Osteocyte (in vitro differentiated cells): ENCODE measurements at regions not wholly inside any gene's neighbourhood (a gene's known extent, or its start where the extent isn't known, plus 50 kb on each side); places are given as distances from the start of the nearest gene placed in this dataset.

Source experiments
- DNase-seq: peaks from one replicate; pipeline ENCODE4 v3.0.0; 2021; ENCODE audit warnings: mixed read lengths; ENCODE audit not compliant: unreplicated experiment; ENCODE audit errors: extremely low spot score
- H3K27ac Mint-ChIP-seq: one replicate; pipeline ENCODE4 v1.8.0; 2021; ENCODE audit warnings: mild to moderate bottlenecking, mixed read lengths; ENCODE audit not compliant: unreplicated experiment
- H3K27me3 Mint-ChIP-seq: one replicate; pipeline ENCODE4 v1.8.0; 2021; ENCODE audit warnings: mixed read lengths; ENCODE audit not compliant: unreplicated experiment
- H3K36me3 Mint-ChIP-seq: one replicate; pipeline ENCODE4 v1.8.0; 2021; ENCODE audit warnings: mixed read lengths; ENCODE audit not compliant: unreplicated experiment
- H3K4me1 Mint-ChIP-seq: one replicate; pipeline ENCODE4 v1.8.0; 2021; ENCODE audit warnings: mixed read lengths; ENCODE audit not compliant: unreplicated experiment
- H3K4me3 Mint-ChIP-seq: one replicate; pipeline ENCODE4 v1.8.0; 2021; ENCODE audit warnings: mild to moderate bottlenecking, moderate library complexity, mixed read lengths; ENCODE audit not compliant: unreplicated experiment
- H3K9me3 Mint-ChIP-seq: one replicate; pipeline ENCODE4 v1.8.0; 2021; ENCODE audit warnings: mixed read lengths; ENCODE audit not compliant: unreplicated experiment
- CTCF ChIP-seq: fragments of 200-600 bp; sonication (generic); IDR thresholded peaks from 2 replicates; pipeline ENCODE4 v1.5.0; 2021; ENCODE audit warnings: antibody characterized with exemption, mild to moderate bottlenecking, moderate library complexity

GRCh38 chr18:75500545-75500944 lies 73.0 kb upstream of the SMIM21 start:
- Mint-ChIP-seq H3K36me3 (no peaks in the 10 kb centered on the region), H3K4me3 (no peak overlapping the region)
- no peak for DNase-seq

GRCh38 chr18:75497576-75498235 lies 70.2 kb upstream of the SMIM21 start:
- H3K36me3 Mint-ChIP-seq: no peaks in the 10 kb centered on the region
- no peaks in the 10 kb centered on the region for H3K9me3 Mint-ChIP-seq
- H3K4me3 Mint-ChIP-seq: no peak overlapping the region
- no peak for TF ChIP-seq CTCF
- no peak overlapping the region for H3K27ac Mint-ChIP-seq
- DNase-seq: no peak
- H3K4me1 Mint-ChIP-seq: no peaks in the 10 kb centered on the region
- peaks cover 3% of the 10 kb centered on the region for H3K27me3 Mint-ChIP-seq

More at GRCh38 chr18:75500545-75500944, 73.0 kb upstream of the SMIM21 start:
- H3K27me3 Mint-ChIP-seq: peaks cover 3% of the 10 kb centered on the region
- H3K9me3 Mint-ChIP-seq: no peaks in the 10 kb centered on the region
- no peak for TF ChIP-seq CTCF
- H3K27ac Mint-ChIP-seq: no peak overlapping the region
- H3K4me1 Mint-ChIP-seq: no peaks in the 10 kb centered on the region

GRCh38 chr18:75496151-75496550 lies 68.6 kb upstream of the SMIM21 start:
- no peak for TF ChIP-seq CTCF
- no peaks in the 10 kb centered on the region for H3K36me3 Mint-ChIP-seq
- no peak for DNase-seq
- no peak overlapping the region for H3K4me3 Mint-ChIP-seq
- H3K27ac Mint-ChIP-seq: no peak overlapping the region
- peaks cover 3% of the 10 kb centered on the region for H3K27me3 Mint-ChIP-seq
- H3K9me3 Mint-ChIP-seq: no peaks in the 10 kb centered on the region
- peaks cover 3% of the 10 kb centered on the region for H3K4me1 Mint-ChIP-seq

GRCh38 chr18:75492852-75493251 lies 65.3 kb upstream of the SMIM21 start:
- no peaks in the 10 kb centered on the region for H3K36me3 Mint-ChIP-seq
- H3K4me3 Mint-ChIP-seq: no peak overlapping the region
- no peak overlapping the region for H3K27ac Mint-ChIP-seq
- no peak for TF ChIP-seq CTCF
- DNase-seq: no peak
- peaks cover under 1% of the 10 kb centered on the region for H3K27me3 Mint-ChIP-seq
- H3K4me1 Mint-ChIP-seq: peaks cover 14% of the 10 kb centered on the region
- H3K9me3 Mint-ChIP-seq: no peaks in the 10 kb centered on the region

GRCh38 chr18:75491361-75491760 lies 63.9 kb upstream of the SMIM21 start:
- no peak for DNase-seq
- no peaks in the 10 kb centered on the region for H3K9me3 Mint-ChIP-seq
- H3K27me3 Mint-ChIP-seq: no peaks in the 10 kb centered on the region
- no peaks in the 10 kb centered on the region for H3K36me3 Mint-ChIP-seq
- TF ChIP-seq CTCF: no peak
- peaks cover 14% of the 10 kb centered on the region for H3K4me1 Mint-ChIP-seq
- no peak overlapping the region for H3K4me3 Mint-ChIP-seq
- H3K27ac Mint-ChIP-seq: no peak overlapping the region
